GM12878 (cell line): ENCODE measurements at regions not wholly inside any gene's neighbourhood (a gene's known extent, or its start where the extent isn't known, plus 50 kb on each side); places are given as distances from the start of the nearest gene placed in this dataset.

Experiments
- ATAC-seq: fragments of 200-7000 bp; cut with Tn5 transposase; 3 replicates; pipeline ENCODE4 v1.9.1; 2020; ENCODE audit warnings: mild to moderate bottlenecking, moderate library complexity
- BruUV-seq: library from RNA; stranded (reverse); fragments of 400-500 nt; replicated peaks from 2 replicates; lab custom pipeline; 2021; lab: Mats Ljungman, UMichigan
- CTCF ChIA-PET: fragments of 300-600 bp; sonication (Branson Sonifier 250); formaldehyde crosslinking; extraction: SDS; loops from one replicate; lab custom pipeline; 2021; ENCODE audit warnings: inconsistent platforms; lab: Yijun Ruan, JAX
- POLR2A ChIA-PET: fragments of 350-600 bp; formaldehyde crosslinking; extraction: SDS; loops from one replicate; lab custom pipeline; 2021; ENCODE audit warnings: inconsistent platforms; lab: Charles Lee
- RAD21 ChIA-PET: fragments of 300-600 bp; sonication (Branson Sonifier 250); formaldehyde crosslinking; loops from one replicate; lab custom pipeline; 2023; ENCODE audit warnings: antibody characterized with exemption; ENCODE audit not compliant: unreplicated experiment; lab: Charles Lee
- SMC1A ChIA-PET: fragments of 300-600 bp; sonication (Branson Sonifier 250); formaldehyde crosslinking; loops from one replicate; lab custom pipeline; 2023; ENCODE audit not compliant: unreplicated experiment, uncharacterized antibody; lab: Charles Lee
- DNase-seq: peaks from one replicate; pipeline ENCODE4 v3.0.0-alpha.2; 2011; ENCODE audit warnings: low read depth, low spot score
- FAIRE-seq: peaks from 3 replicates; lab custom pipeline; 2011; peaks lifted over from hg19 to GRCh38; lab: Jason Lieb, UNC
- H2AFZ ChIP-seq: 2 replicates; pipeline ENCODE4 v1.6.0; 2011; ENCODE audit warnings: low read depth, low read length, control low read depth; ENCODE audit not compliant: control insufficient read depth
- H3K27ac ChIP-seq: 2 replicates; pipeline ENCODE4 v1.5.1; 2011; ENCODE audit warnings: control low read depth; ENCODE audit not compliant: control insufficient read depth, insufficient read depth
- H3K27me3 ChIP-seq, 2 experiments: replicated peaks in 1 of 2; 2 replicates each; pipeline versions ENCODE4 v1.6.0 to v1.6.1; 2011; ENCODE audit warnings: low read length in 1 of 2; ENCODE audit not compliant: control insufficient read depth in 2 of 2, insufficient read depth in 2 of 2
- H3K36me3 ChIP-seq, 2 experiments: 2 replicates each; pipeline ENCODE4 v1.5.1; 2011; ENCODE audit warnings: low read length in 1 of 2; ENCODE audit not compliant: control insufficient read depth in 2 of 2, insufficient read depth in 2 of 2
- H3K4me1 ChIP-seq: 2 replicates; pipeline ENCODE4 v1.6.1; 2011; ENCODE audit warnings: mild to moderate bottlenecking, low read length, moderate library complexity, mixed read lengths; ENCODE audit not compliant: control insufficient read depth, insufficient read depth
- H3K4me2 ChIP-seq: 2 replicates; pipeline ENCODE4 v1.6.0; 2011; ENCODE audit warnings: control low read depth; ENCODE audit not compliant: control insufficient read depth, insufficient read depth
- H3K4me3 ChIP-seq: fragments of 200-600 bp; sonication (generic); 2 replicates; pipeline ENCODE4 v1.5.1; 2016
- H3K79me2 ChIP-seq: 2 replicates; pipeline ENCODE4 v1.6.0; 2011; ENCODE audit warnings: low read length; ENCODE audit not compliant: control insufficient read depth, insufficient read depth
- H3K9ac ChIP-seq: 2 replicates; pipeline ENCODE4 v1.8.0; 2011; ENCODE audit warnings: low read length, control low read depth, mixed read lengths; ENCODE audit not compliant: control insufficient read depth, insufficient read depth
- H3K9me3 ChIP-seq: replicated peaks from 3 replicates; pipeline ENCODE4 v1.5.1; 2011; ENCODE audit warnings: mild to moderate bottlenecking, low read length; ENCODE audit not compliant: control insufficient read depth, insufficient read depth
- H4K20me1 ChIP-seq: 2 replicates; pipeline ENCODE4 v1.6.0; 2011; ENCODE audit not compliant: control insufficient read depth, insufficient read depth
- CBX3 ChIP-seq: fragments of 200-600 bp; sonication (generic); IDR thresholded peaks from 2 replicates; pipeline ENCODE4 v1.6.1; 2016; ENCODE audit warnings: low read depth, borderline replicate concordance
- CEBPB ChIP-seq, 2 experiments: fragments of 150-350 bp in 1 of 2; IDR thresholded peaks; 2 replicates each; pipeline ENCODE4 v1.6.1; 2012 to 2014; ENCODE audit warnings: low read depth in 2 of 2, low read length in 2 of 2, borderline replicate concordance in 1 of 2, inconsistent platforms in 1 of 2
- HCFC1 ChIP-seq: fragments of 150-350 bp; IDR thresholded peaks from 2 replicates; pipeline ENCODE4 v1.6.1; 2014; ENCODE audit warnings: low read length
- LARP7 ChIP-seq: fragments of 450-650 bp; IDR thresholded peaks from 2 replicates; pipeline ENCODE4 v1.6.1; 2017; ENCODE audit warnings: mild to moderate bottlenecking
- NR2C2 ChIP-seq: IDR thresholded peaks from 2 replicates; pipeline ENCODE4 v1.6.1; 2011; ENCODE audit warnings: borderline replicate concordance, low read depth; ENCODE audit not compliant: control insufficient read depth, insufficient read length
- PKNOX1 ChIP-seq: fragments of 450-650 bp; IDR thresholded peaks from 2 replicates; pipeline ENCODE4 v1.6.1; 2016; ENCODE audit warnings: mild to moderate bottlenecking
- RUNX3 ChIP-seq: IDR thresholded peaks from 2 replicates; pipeline ENCODE4 v1.6.1; 2012; ENCODE audit warnings: low read length, inconsistent platforms
- SMC3 ChIP-seq: IDR thresholded peaks from 2 replicates; pipeline ENCODE4 v1.6.1; 2011; ENCODE audit warnings: low read length, improper control_type of control experiment, borderline replicate concordance
- TAF1 ChIP-seq: IDR thresholded peaks from 2 replicates; pipeline ENCODE4 v1.6.1; 2011; ENCODE audit warnings: mild to moderate bottlenecking, low read depth, low read length, borderline replicate concordance
- TARDBP ChIP-seq: IDR thresholded peaks from 2 replicates; pipeline ENCODE4 v1.6.1; 2016; ENCODE audit warnings: borderline replicate concordance
- YY1 ChIP-seq: IDR thresholded peaks from 2 replicates; pipeline ENCODE4 v1.6.1; 2011; ENCODE audit warnings: low read depth, mild to moderate bottlenecking, low read length
- ZBTB11 ChIP-seq: fragments of 450-650 bp; formaldehyde crosslinking; IDR thresholded peaks from 2 replicates; pipeline ENCODE4 v1.5.0; 2022; ENCODE audit warnings: mild to moderate bottlenecking, missing genetic modification characterization
- in situ Hi-C: fragments of 300-500 bp; cut with MboI; formaldehyde crosslinking; loops from 9 replicates; pipeline ENCODE4 v1.14.3; 2018; ENCODE audit warnings: mixed read lengths
- intact Hi-C: fragments of 100-400 bp; cut with micrococcal nuclease; formaldehyde crosslinking; loops from one replicate; pipeline ENCODE4 v1.14.2; 2022; ENCODE audit not compliant: unreplicated experiment

- no peak for TF ChIP-seq YY1
- no peak for TF ChIP-seq NR2C2
Measured at GRCh38 chr4:115418635-115419396, 305.4 kb upstream of the NDST4 start (continued).

GRCh38 chr4:115396034-115396433 is 282.6 kb upstream of the NDST4 start:
- intact Hi-C loops (no loop called here), in situ Hi-C loops (no loop called here)
- Histone ChIP-seq H3K27me3 (no peaks in the 10 kb centered on the region), H3K4me3 (no peak overlapping the region), H3K4me1 (no peaks in the 10 kb centered on the region), H3K9ac (no peak overlapping the region), H3K4me2 (no peak overlapping the region), H3K27ac (no peak overlapping the region), H3K36me3 (no peaks in the 10 kb centered on the region), H3K9me3 (no peaks in the 10 kb centered on the region), H2AFZ (no peak overlapping the region), H3K79me2 (no peaks in the 10 kb centered on the region), H4K20me1 (no peaks in the 10 kb centered on the region)
- RAD21 ChIA-PET = no interaction called here
- no peak for FAIRE-seq
- no peak for DNase-seq
- POLR2A ChIA-PET = no interaction called here
- SMC1A ChIA-PET = interaction anchor here (0.9 kb wide), 1 partner anchor 106 kb away, joined by 3 read pairs; no protein-coding TSS in a partner anchor
- no peak for ATAC-seq
- no TSS peak for BruUV-seq
- TF ChIP-seq ZBTB11 (CRISPR knock-in tag) (no peak), CEBPB (IDR thresholded peaks at IDR 0.05; ENCODE audit: borderline replicate concordance in 1 of 2, low read depth in 2 of 2, low read length in 2 of 2) (no peak), TARDBP (no peak), LARP7 (no peak), SMC3 (no peak), HCFC1 (no peak), CBX3 (no peak), TAF1 (no peak), PKNOX1 (no peak), RUNX3 (no peak)
- CTCF ChIA-PET = no interaction called here
